ENCODE measurements at regions not wholly inside any gene's neighbourhood (a gene's known extent, or its start where the extent isn't known, plus 50 kb on each side); places are given as distances from the start of the nearest gene placed in this dataset.

DNA sequence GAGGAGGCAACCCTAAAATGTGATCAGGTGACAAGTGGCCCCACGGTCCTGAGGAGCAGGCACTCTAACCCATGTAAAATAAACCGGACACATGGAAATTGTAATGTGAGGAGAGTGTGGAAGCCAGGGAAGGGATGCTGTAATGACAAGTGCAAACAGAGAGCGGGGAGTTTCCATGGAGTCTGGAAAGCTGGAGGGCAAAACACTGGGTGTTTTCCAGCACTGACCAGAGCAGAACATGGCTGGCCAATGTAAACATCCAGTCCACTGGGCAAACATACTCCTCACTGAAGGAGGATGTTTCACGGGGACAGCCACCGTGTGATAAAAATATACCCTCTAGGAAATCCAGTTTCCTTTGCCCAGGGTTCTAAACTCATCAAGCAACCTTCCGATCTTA, 219.0 kb upstream of the JARID2 start:
- H3K4me1 ChIP-seq (ENCODE audit: low read length): peaks cover 3% of the 10 kb centered on the region; the same call in 1 of the 2 replicates
- DNase-seq: no peak
- peaks cover 7% of the 10 kb centered on the region for H3F3A ChIP-seq (ENCODE audit: insufficient read depth, low read length)
- no peaks in the 10 kb centered on the region for H3K9me2 ChIP-seq (replicated peaks; ENCODE audit: insufficient read depth, low read length)
- H3K9me3 ChIP-seq (replicated peaks; ENCODE audit: insufficient read depth, low read length): no peaks in the 10 kb centered on the region
- H3K9ac ChIP-seq (ENCODE audit: low read length): no peak overlapping the region
- H3K4me3 ChIP-seq (ENCODE audit: low read length): no peak overlapping the region
- no peak overlapping the region for H3K4me2 ChIP-seq (ENCODE audit: low read depth, low read length)
- H4K20me1 ChIP-seq (ENCODE audit: insufficient read depth, low read length): no peaks in the 10 kb centered on the region
- H2AFZ ChIP-seq (ENCODE audit: low read length): no peak overlapping the region
- H3K36me3 ChIP-seq (replicated peaks; ENCODE audit: insufficient read depth, low read length): no peaks in the 10 kb centered on the region
- H3K79me2 ChIP-seq (ENCODE audit: low read length): no peaks in the 10 kb centered on the region
- no peaks in the 10 kb centered on the region for H3K27me3 ChIP-seq (replicated peaks; ENCODE audit: insufficient read depth, low read length)
- no peak for TF ChIP-seq EZH2 (optimal IDR thresholded peaks at IDR 0.05; ENCODE audit: low read depth, low read length)
- TF ChIP-seq, protein P1, sequence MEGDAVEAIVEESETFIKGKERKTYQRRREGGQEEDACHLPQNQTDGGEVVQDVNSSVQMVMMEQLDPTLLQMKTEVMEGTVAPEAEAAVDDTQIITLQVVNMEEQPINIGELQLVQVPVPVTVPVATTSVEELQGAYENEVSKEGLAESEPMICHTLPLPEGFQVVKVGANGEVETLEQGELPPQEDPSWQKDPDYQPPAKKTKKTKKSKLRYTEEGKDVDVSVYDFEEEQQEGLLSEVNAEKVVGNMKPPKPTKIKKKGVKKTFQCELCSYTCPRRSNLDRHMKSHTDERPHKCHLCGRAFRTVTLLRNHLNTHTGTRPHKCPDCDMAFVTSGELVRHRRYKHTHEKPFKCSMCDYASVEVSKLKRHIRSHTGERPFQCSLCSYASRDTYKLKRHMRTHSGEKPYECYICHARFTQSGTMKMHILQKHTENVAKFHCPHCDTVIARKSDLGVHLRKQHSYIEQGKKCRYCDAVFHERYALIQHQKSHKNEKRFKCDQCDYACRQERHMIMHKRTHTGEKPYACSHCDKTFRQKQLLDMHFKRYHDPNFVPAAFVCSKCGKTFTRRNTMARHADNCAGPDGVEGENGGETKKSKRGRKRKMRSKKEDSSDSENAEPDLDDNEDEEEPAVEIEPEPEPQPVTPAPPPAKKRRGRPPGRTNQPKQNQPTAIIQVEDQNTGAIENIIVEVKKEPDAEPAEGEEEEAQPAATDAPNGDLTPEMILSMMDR (IDR thresholded peaks at IDR 0.05; ENCODE audit: low read length): no peak
- TF ChIP-seq EZH2phosphoT487 (IDR thresholded peaks at IDR 0.05; ENCODE audit: low read length): no peak
- H3K27ac ChIP-seq (ENCODE audit: low read length): no peak overlapping the region

DNA sequence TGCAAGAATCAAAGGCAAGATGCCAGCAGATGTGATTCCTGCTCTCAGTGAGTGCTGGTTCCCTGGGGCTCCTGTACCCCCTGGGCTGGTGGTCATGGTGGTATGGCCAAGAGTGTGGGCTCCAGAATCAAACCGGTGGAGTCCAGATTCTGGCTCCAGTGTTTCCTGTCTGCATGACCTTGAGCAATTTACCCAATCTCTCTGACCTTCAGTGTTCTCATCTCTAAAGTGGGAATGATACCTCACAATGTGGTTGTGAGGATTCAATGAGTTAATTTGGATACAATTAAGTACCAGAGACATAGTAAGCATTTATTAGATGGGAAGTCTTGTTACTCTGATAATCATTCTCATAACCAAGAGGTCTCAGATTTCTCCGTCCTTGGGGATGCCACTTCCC, 218.4 kb upstream of the JARID2 start:
- DNase-seq: no peak
- H3K27me3 ChIP-seq (replicated peaks; ENCODE audit: insufficient read depth, low read length): no peaks in the 10 kb centered on the region
- peaks cover 7% of the 10 kb centered on the region for H3F3A ChIP-seq (ENCODE audit: insufficient read depth, low read length)
- no peaks in the 10 kb centered on the region for H4K20me1 ChIP-seq (ENCODE audit: insufficient read depth, low read length)
- H3K4me2 ChIP-seq (ENCODE audit: low read depth, low read length): no peak overlapping the region
- TF ChIP-seq, protein P1 (IDR thresholded peaks at IDR 0.05; ENCODE audit: low read length): no peak
- TF ChIP-seq EZH2phosphoT487 (IDR thresholded peaks at IDR 0.05; ENCODE audit: low read length) (no peak), EZH2 (optimal IDR thresholded peaks at IDR 0.05; ENCODE audit: low read depth, low read length) (no peak)
- H2AFZ ChIP-seq (ENCODE audit: low read length): no peak overlapping the region
- no peak overlapping the region for H3K9ac ChIP-seq (ENCODE audit: low read length)
- no peaks in the 10 kb centered on the region for H3K9me2 ChIP-seq (replicated peaks; ENCODE audit: insufficient read depth, low read length)
- H3K79me2 ChIP-seq (ENCODE audit: low read length): no peaks in the 10 kb centered on the region
- no peak overlapping the region for H3K4me3 ChIP-seq (ENCODE audit: low read length)
- peaks cover 3% of the 10 kb centered on the region; the same call in 1 of the 2 replicates for H3K4me1 ChIP-seq (ENCODE audit: low read length)
- no peak overlapping the region for H3K27ac ChIP-seq (ENCODE audit: low read length)
- H3K9me3 ChIP-seq (replicated peaks; ENCODE audit: insufficient read depth, low read length): no peaks in the 10 kb centered on the region
- H3K36me3 ChIP-seq (replicated peaks; ENCODE audit: insufficient read depth, low read length): no peaks in the 10 kb centered on the region

DNA sequence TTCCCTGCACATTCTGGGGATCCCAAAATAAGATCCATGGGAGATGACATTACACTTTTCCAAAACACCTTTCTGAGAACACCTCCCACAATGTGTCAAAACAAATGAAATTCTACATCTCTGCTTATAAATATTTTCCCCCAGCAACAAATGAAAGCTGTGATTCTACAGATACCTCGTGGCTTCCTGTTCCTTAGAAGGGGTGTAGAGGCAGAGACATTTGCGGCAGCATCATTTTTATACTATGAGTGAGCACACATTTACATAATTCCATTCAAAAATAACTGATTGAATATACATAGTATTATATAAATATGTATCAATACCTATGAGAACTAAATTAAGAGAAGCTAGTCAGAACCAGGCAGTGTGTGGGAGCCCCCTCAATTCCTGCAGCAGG, 213.9 kb upstream of the JARID2 start:
- Histone ChIP-seq H3K9me3 (replicated peaks; ENCODE audit: insufficient read depth, low read length) (no peaks in the 10 kb centered on the region), H3K9me2 (replicated peaks; ENCODE audit: insufficient read depth, low read length) (no peaks in the 10 kb centered on the region), H4K20me1 (ENCODE audit: insufficient read depth, low read length) (no peaks in the 10 kb centered on the region), H3F3A (ENCODE audit: insufficient read depth, low read length) (no peaks in the 10 kb centered on the region), H3K27me3 (replicated peaks; ENCODE audit: insufficient read depth, low read length) (no peaks in the 10 kb centered on the region), H3K79me2 (ENCODE audit: low read length) (no peaks in the 10 kb centered on the region), H3K4me2 (ENCODE audit: low read depth, low read length) (no peak overlapping the region), H3K27ac (ENCODE audit: low read length) (no peak overlapping the region), H3K36me3 (replicated peaks; ENCODE audit: insufficient read depth, low read length) (no peaks in the 10 kb centered on the region), H3K4me1 (ENCODE audit: low read length) (no peaks in the 10 kb centered on the region), H3K9ac (ENCODE audit: low read length) (no peak overlapping the region), H3K4me3 (ENCODE audit: low read length) (no peak overlapping the region), H2AFZ (ENCODE audit: low read length) (no peak overlapping the region)
- TF ChIP-seq EZH2 (optimal IDR thresholded peaks at IDR 0.05; ENCODE audit: low read depth, low read length) (no peak), EZH2phosphoT487 (IDR thresholded peaks at IDR 0.05; ENCODE audit: low read length) (no peak)
- TF ChIP-seq, protein P1 (IDR thresholded peaks at IDR 0.05; ENCODE audit: low read length): no peak
- DNase-seq: no peak

Measured in MM.1S (cell line).